ENCODE measurements at regions not wholly inside any gene's neighbourhood (a gene's known extent, or its start where the extent isn't known, plus 50 kb on each side); places are given as distances from the start of the nearest gene placed in this dataset.

- no peak overlapping the region for H3K4me2 ChIP-seq (ENCODE audit: insufficient read depth, low read length)
- H3K9me1 ChIP-seq (replicated peaks; ENCODE audit: control insufficient read depth, extremely low read depth, insufficient read depth, low read length), result no peaks in the 10 kb centered on the region
- H2AFZ ChIP-seq (ENCODE audit: low read depth, low read length), result no peak overlapping the region
- H3K36me3 ChIP-seq (ENCODE audit: control insufficient read depth in 2 of 2, extremely low read depth in 1 of 2, insufficient read depth in 2 of 2, low read length in 2 of 2), result no peaks in the 10 kb centered on the region
- H3K27ac ChIP-seq (ENCODE audit: insufficient read depth, low read depth, low read length), result no peak overlapping the region
- H3K27me3 ChIP-seq (ENCODE audit: control insufficient read depth in 2 of 2, insufficient read depth in 2 of 2, low read length in 2 of 2), result no peaks in the 10 kb centered on the region
- intact Hi-C loops (cut with micrococcal nuclease) (loop anchor here (1.0 to 5.0 kb wide), 2 partner anchors 28 to 473 kb away; no protein-coding TSS in a partner anchor), dilution Hi-C loops (cut with MboI; ENCODE audit: extremely low pct_ligation_motif_present, low sequenced_read_pairs) (no loop called here)
- H3K4me3 ChIP-seq (replicated peaks in 1 of 3; ENCODE audit: insufficient read depth in 1 of 3, low read depth in 1 of 3, low read length in 3 of 3), result no peak overlapping the region
- H4K20me1 ChIP-seq (replicated peaks; ENCODE audit: control insufficient read depth, extremely low read depth, insufficient read depth, low read length), result no peaks in the 10 kb centered on the region
- no peaks in the 10 kb centered on the region for H3K79me2 ChIP-seq (ENCODE audit: control insufficient read depth, insufficient read depth, low read length)
- POLR2A ChIA-PET, result no interaction called here
- peak; percentile 6 for DNase-seq (ENCODE audit: low read depth, low spot score)
- no peak overlapping the region for H3K9ac ChIP-seq (replicated peaks; ENCODE audit: extremely low read depth, insufficient read depth, low read length)
- no peaks in the 10 kb centered on the region for H3K9me3 ChIP-seq (replicated peaks; ENCODE audit: control insufficient read depth, insufficient read depth, low read length)
- CTCF ChIA-PET, result interaction anchor here (0.5 to 3.3 kb wide), 7 partner anchors 8 to 872 kb away, joined by 3 to 43 read pairs (median 7); no protein-coding TSS in a partner anchor
- FAIRE-seq, result no peak
- BruUV-seq (replicated peaks), result no TSS peak
- H3K4me1 ChIP-seq (ENCODE audit: control insufficient read depth, extremely low read depth, insufficient read depth, low read length), result no peaks in the 10 kb centered on the region
- no peak for TF ChIP-seq GATA2 (IDR thresholded peaks at IDR 0.05; ENCODE audit: insufficient read depth, insufficient read length, low read depth, low read length)
- TF ChIP-seq POLR2A (IDR thresholded peaks at IDR 0.05; ENCODE audit: low read depth, low read length), result no peak
- no peak for TF ChIP-seq POLR2AphosphoS5 (IDR thresholded peaks at IDR 0.05; ENCODE audit: insufficient read depth, low read depth, low read length)
- no peak for TF ChIP-seq MAX (IDR thresholded peaks at IDR 0.05; ENCODE audit: insufficient read depth, insufficient read length)
- no peak for TF ChIP-seq EZH2 (IDR thresholded peaks at IDR 0.05; ENCODE audit: borderline replicate concordance, low read depth, low read length, severe bottlenecking)
- TF ChIP-seq MYC (IDR thresholded peaks at IDR 0.05; ENCODE audit: low read depth, low read length), result no peak
- TF ChIP-seq CTCF (IDR thresholded peaks at IDR 0.05; ENCODE audit: extremely low read depth in 1 of 2, insufficient read depth in 1 of 2, low read depth in 1 of 2, low read length in 2 of 2), result peak in 1 of 2 donors; percentile 30
Measured at GRCh38 chr3:22089284-22089683, 338.3 kb upstream of the ZNF385D start.

Data from endothelial cell of umbilical vein (primary cell).